ENCODE measurements at regions not wholly inside any gene's neighbourhood (a gene's known extent, or its start where the extent isn't known, plus 50 kb on each side); places are given as distances from the start of the nearest gene placed in this dataset.

DNA sequence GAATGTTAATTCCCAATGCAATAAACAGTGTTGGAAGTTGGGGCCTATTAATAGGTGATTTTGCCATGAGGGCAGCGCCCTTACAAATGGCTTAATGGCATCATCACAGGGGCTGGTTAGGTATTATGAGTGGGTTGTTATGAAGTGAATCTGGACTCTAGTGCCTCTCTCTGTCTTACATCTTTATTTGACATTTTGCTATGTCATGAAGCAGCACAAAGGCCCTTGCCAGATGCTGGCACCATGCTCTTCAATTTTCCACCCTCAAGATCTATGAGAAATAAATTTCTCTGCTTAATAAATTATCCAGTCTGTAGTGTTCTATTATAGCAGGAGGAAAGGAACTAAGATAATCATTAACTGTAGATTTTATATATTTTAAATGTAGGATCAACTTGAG, 1098.7 kb upstream of the NUDT12 start:
- no peak for TF ChIP-seq CTCF (tag by site-specific recombination; IDR thresholded peaks at IDR 0.05)
- TF ChIP-seq, protein P1, sequence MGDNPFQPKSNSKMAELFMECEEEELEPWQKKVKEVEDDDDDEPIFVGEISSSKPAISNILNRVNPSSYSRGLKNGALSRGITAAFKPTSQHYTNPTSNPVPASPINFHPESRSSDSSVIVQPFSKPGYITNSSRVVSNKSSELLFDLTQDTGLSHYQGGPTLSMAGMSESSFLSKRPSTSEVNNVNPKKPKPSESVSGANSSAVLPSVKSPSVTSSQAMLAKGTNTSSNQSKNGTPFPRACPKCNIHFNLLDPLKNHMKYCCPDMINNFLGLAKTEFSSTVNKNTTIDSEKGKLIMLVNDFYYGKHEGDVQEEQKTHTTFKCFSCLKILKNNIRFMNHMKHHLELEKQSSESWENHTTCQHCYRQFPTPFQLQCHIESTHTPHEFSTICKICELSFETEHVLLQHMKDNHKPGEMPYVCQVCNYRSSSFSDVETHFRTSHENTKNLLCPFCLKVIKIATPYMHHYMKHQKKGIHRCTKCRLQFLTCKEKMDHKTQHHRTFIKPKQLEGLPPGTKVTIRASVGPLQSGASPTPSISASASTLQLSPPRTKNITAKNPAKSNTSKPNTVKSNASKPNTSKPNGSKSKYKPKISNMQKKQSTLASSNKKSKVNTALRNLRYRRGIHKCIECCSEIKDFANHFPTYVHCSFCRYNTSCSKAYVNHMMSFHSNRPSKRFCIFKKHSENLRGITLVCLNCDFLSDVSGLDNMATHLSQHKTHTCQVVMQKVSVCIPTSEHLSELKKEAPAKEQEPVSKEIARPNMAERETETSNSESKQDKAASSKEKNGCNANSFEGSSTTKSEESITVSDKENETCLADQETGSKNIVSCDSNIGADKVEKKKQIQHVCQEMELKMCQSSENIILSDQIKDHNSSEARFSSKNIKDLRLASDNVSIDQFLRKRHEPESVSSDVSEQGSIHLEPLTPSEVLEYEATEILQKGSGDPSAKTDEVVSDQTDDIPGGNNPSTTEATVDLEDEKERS (tag by site-specific recombination; IDR thresholded peaks at IDR 0.05) = no peak

Data from HEK293 (cell line).